ENCODE measurements at regions not wholly inside any gene's neighbourhood (a gene's known extent, or its start where the extent isn't known, plus 50 kb on each side); places are given as distances from the start of the nearest gene placed in this dataset.
"Not testable (repeated sequence)": the region's sequence is repeated elsewhere in the genome, so short reads cannot be mapped to it uniquely, and the experiment has no call there.

DNA sequence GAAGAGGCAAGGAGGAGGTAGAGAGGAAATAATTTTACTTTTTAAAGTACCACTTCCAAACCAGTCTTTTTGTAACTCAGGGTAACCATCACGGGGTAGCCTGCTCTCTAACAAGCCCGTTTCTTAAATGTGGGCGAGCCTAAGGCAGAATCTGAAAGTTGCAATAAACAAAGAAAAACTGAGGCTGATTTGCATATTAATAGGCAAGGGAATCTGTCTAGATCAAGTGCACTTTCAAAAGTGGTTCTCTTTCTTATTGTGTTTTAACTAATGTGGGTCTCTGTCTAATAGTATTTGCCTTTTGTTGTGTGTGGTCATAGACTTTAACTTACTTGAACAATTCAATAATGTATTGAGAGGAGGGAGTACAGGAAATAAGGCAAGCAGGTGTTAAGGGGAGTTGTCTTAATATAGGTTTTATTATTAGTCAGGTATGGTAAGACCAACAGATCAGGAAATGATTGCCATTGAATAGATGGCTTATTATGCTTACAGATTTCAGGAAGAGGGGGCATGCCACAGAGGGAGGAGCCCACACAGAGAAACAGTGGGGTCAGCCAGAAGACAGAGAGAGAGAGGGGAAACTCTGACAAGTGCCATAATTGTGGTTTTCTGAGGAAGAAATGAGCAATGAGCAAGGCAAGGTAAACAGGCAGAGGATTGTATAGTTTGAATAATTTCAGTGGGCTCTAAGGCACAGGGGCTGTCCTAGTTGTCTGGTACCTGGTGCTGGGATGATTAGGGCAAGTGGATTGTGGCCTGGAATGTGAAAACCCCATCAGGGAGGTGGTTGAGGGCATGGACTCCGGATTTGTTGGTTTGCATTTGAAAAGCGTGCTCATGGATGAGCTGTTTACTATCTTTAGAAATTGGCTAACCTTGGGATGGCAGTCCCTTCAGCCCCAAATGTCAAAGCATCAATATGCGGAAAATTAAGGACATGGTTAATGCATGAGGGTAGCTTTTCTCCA is 237.2 kb downstream of the TOX3 start:
- FAIRE-seq, result no peak

GRCh38 chr16:52308051-52308450 is 238.9 kb downstream of the TOX3 start:
- no peak for FAIRE-seq

DNA sequence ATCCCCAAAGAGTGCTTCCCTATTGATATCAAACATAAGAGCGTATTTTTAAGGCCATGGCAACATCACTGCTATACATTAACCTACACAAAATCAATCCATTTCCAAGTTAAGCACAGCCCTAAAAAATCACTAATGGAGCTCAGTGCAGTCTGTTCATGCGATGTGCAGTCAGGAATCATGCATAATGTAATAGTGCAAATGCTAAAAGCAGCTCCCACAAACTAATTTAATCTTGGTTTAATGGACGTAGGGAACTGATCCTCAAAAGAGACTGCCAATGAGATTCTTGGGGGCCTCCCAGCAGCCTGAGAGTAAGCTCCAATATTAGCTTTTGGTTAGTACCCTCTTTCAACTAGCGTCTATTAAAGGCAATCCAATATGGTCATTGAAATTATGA is 245.9 kb downstream of the TOX3 start:
- no peak for FAIRE-seq

DNA sequence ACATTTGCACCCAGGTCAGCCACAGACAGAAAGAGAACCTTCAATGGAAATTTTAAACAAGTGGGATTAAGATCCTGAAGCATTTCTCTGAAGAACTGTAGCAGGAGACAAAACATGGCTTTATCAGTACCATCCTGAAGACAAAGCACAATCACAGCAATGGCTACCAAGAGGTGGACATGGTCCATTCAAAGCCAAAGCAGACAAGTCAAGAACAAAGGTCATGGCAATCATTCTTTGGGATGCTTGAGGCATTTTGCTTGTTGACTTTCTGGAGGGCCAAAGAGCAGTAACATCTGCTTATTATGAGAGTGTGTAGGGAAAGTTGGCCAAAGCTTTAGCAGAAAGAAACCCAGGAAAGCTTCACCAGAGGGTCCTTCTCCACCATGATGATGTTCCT is 248.2 kb downstream of the TOX3 start:
- FAIRE-seq, result no peak

- FAIRE-seq, result not testable (repeated sequence)
These were observed 250.1 kb downstream of the TOX3 start for GRCh38 chr16:52296706-52297315.

- FAIRE-seq, result no peak
These were observed 250.9 kb downstream of the TOX3 start for GRCh38 chr16:52296076-52296475.

DNA sequence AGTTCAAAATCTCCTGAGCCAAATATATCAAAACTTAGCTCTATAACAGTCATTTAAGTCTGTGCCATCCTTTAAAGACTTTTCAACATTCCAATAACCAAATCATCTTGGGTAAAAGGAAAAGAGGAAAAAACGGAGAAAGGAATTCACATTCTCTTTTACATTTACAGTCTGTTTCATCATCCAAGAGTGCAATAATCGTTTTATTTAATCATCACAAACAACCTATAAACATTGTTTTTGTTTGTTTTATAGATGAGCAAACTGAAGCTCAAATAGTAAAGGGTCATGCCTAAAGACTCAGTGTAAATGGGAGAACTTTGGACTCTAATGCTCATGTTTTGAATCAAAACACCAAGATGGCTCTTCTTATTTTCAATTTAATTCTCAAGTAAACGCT is 252.3 kb downstream of the TOX3 start:
- no peak for FAIRE-seq

DNA sequence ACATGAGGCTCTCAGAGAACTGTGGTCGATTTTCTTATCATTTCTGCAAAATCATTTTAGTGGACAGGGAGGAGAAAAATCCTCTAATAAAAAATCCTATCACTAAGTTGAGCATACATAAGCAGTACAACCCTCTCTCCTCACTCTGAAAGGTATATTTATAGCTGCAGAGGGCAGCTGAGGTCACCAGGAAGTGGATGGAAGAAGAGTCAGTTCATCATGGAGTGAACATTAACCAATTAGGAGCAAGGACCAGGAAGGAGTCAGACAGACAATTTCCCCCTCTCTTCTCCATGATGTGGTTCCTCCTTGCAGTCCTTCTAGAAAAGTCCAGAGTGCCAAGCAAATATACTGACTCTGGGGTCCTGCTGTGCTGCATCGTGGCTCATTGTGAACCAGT is 253.7 kb downstream of the TOX3 start:
- FAIRE-seq, result no peak

GRCh38 chr16:52283584-52284375 is 263.2 kb downstream of the TOX3 start:
- FAIRE-seq, result no peak

GRCh38 chr16:52283018-52283417 is 263.9 kb downstream of the TOX3 start:
- no peak for FAIRE-seq

DNA sequence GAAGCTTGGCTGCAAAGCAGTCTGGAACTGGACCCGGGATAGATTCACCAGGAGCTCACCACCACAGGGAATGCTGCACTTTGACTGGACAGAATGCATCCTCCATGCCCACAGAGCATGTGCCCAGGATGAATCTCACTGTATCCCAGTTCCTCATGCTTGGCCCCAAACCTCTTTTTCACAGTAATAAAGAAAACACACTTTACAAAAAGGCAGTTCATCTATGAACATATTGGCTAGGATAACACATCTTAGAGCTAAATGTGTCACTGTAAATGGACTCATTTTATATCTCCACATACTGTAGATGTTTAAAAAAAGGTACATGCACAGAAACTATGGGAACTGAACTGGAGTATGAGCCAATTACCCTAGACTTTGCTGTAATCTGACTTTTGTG is 266.9 kb downstream of the TOX3 start:
- FAIRE-seq, result no peak

GRCh38 chr16:52271088-52271750 is 275.7 kb downstream of the TOX3 start:
- FAIRE-seq, result no peak

GRCh38 chr16:52265446-52265861 is 281.5 kb downstream of the TOX3 start:
- no peak for FAIRE-seq

GRCh38 chr16:52257534-52257933 is 289.4 kb downstream of the TOX3 start:
- FAIRE-seq, result no peak

DNA sequence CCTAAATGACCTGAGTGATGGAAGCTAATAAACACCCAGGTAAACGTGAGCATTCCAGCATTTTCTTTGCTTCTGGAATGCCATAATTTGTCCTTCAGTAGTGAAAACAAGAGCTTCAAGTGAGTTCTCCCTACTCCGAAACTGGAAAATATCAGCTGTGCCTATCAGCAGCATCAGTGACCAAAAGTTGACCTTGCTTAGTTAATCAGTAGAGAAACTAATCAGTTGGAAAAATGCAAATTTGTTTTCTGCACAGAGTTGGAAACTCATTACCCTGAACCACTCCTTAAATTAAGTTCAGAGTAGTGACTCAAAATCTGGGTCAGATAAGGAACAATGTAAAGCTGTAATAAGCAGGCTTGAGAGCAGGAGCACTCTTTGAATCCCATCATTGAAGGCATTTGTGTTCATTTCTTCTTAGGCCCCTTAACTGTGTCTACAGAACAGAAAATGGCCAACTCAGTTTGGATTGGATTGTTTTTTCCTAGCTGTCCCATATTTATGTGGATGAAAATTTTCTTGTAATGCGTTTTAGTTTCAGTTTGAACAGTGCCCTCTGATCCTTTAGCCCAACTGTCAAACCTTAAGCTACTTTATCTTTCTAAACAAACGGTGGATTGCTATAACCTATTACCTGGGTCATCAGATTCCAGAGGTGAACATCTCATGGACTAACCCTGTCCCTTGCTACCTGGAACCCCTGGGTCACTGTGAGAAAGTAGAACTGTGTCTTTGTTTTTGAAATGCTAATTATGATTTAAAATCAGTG is 290.4 kb downstream of the TOX3 start:
- no peak for FAIRE-seq

- FAIRE-seq, result no peak
These were observed 292.2 kb downstream of the TOX3 start for GRCh38 chr16:52254746-52255145.

- no peak for FAIRE-seq
These were observed 294.3 kb downstream of the TOX3 start for GRCh38 chr16:52252680-52253079.

DNA sequence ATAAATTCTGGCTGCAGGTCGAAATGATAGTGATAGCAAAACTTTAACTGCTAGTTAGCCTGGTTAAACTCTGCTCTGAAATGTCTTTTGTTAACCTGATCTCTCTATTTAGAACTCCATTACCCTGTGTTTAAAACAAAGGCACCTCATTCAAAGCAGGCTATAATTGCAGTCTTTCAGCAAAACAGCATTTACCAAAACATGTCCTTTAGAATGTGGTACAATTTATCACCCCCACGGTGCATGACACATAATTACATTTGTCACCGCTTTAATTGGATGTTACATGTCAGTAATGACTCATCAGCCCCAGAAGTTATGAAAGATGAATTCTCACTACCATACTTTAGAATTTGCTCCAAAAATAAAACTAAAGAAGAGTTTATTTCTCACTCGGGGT is 295.4 kb downstream of the TOX3 start:
- FAIRE-seq, result no peak

GRCh38 chr16:52247737-52248136 is 299.2 kb downstream of the TOX3 start:
- FAIRE-seq, result no peak

DNA sequence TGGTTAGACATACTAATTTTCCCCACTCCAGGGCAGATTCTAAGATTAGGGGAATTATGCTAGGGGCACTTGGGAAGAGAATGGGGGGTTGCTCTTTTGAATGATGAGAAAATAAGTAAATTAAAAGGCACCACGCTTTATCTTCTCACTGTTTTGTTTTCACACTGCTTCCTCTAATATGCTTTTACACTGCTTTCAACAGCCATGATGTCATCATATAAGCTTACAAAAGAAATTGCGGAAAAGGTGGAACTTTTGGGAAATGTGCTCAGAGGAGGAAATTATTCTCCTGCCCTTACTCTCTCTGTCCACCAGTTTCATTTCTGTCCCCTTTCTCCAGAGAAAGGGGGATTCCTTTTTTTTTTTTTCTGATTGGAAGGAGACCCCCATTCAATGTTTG is 308.2 kb downstream of the TOX3 start:
- no peak for FAIRE-seq

- FAIRE-seq, result no peak
These were observed 309.1 kb downstream of the TOX3 start for GRCh38 chr16:52237823-52238222.

- no peak for FAIRE-seq
These were observed 311.8 kb downstream of the TOX3 start for GRCh38 chr16:52235186-52235585.

Data from A204.1 (cell line).